ENCODE measurements at regions not wholly inside any gene's neighbourhood (a gene's known extent, or its start where the extent isn't known, plus 50 kb on each side); places are given as distances from the start of the nearest gene placed in this dataset.

GRCh38 chr7:157481389-157481788, 144.6 kb downstream of the DNAJB6 start:
- Histone ChIP-seq H3K4me1 (no peaks in the 10 kb centered on the region), H3K27me3 (ENCODE audit: insufficient read depth in 3 of 3, low read length in 2 of 3) (peaks cover 0 to 3% (median 2%) of the 10 kb centered on the region in 3 donors), H3K9me3 (no peaks in the 10 kb centered on the region), H3K4me3 (no peak overlapping the region), H3K27ac (no peak overlapping the region), H3K36me3 (ENCODE audit: insufficient read depth in 1 of 2, low read depth in 1 of 2) (no peaks in the 10 kb centered on the region)
- intact Hi-C loops (cut with DNase I): no loop called here
- ATAC-seq (no peak), DNase-seq (no peak)
- no peak for TF ChIP-seq CTCF (IDR thresholded peaks at IDR 0.05)
- 91 to 95% (median 92%) methylated on average over 6 of the region's 6 CpGs for WGBS, 3 donors

DNA sequence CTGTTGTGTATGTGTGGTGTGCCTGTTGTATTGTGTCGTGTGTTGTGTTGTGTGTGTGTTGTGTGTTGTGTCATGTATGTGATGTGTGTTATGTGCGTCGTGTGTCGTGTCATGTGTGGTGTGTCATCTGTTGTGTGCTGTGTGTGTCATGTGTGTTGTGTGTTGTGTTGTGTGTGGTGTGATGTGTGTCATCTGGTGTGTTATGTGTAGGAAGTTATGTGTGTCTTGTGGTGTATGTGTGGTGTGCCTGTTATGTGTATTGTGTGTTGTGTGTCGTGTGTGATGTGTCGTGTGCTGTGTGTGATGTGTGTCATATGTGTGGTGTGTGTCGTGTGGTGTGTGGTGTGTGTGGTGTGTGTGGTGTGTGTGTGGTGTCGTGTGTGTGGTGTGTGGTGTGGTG, 145.2 kb downstream of the DNAJB6 start:
- WGBS, 3 donors: 97 to 98% (median 97%) methylated on average over 8 of the region's 8 CpGs
- ATAC-seq: no peak
- peaks cover 0 to 3% (median 0%) of the 10 kb centered on the region in 3 donors for H3K27me3 ChIP-seq (ENCODE audit: insufficient read depth in 3 of 3, low read length in 2 of 3)

GRCh38 chr7:157482517-157483087, 145.8 kb downstream of the DNAJB6 start:
- intact Hi-C loops (cut with DNase I): no loop called here
- Histone ChIP-seq H3K4me3 (no peak overlapping the region), H3K36me3 (ENCODE audit: insufficient read depth in 1 of 2, low read depth in 1 of 2) (no peaks in the 10 kb centered on the region), H3K27ac (no peak overlapping the region), H3K9me3 (no peaks in the 10 kb centered on the region), H3K4me1 (no peaks in the 10 kb centered on the region), H3K27me3 (ENCODE audit: insufficient read depth in 3 of 3, low read length in 2 of 3) (peaks cover 0 to 3% (median 0%) of the 10 kb centered on the region in 3 donors)
- 18 to 46% (median 21%) methylated on average over 4 to 7 of the region's 7 CpGs for WGBS, 3 donors
- TF ChIP-seq CTCF (IDR thresholded peaks at IDR 0.05): no peak
- no peak for DNase-seq
- ATAC-seq: no peak

More for the DNA sequence above, 145.2 kb downstream of the DNAJB6 start:
- no peaks in the 10 kb centered on the region for H3K4me1 ChIP-seq
- H3K36me3 ChIP-seq (ENCODE audit: insufficient read depth in 1 of 2, low read depth in 1 of 2): no peaks in the 10 kb centered on the region
- no peak overlapping the region for H3K4me3 ChIP-seq
- intact Hi-C loops (cut with DNase I): no loop called here
- no peak for TF ChIP-seq CTCF (IDR thresholded peaks at IDR 0.05)
- no peak overlapping the region for H3K27ac ChIP-seq
- no peak for DNase-seq
- no peaks in the 10 kb centered on the region for H3K9me3 ChIP-seq

GRCh38 chr7:157483515-157483914, 146.7 kb downstream of the DNAJB6 start:
- intact Hi-C loops (cut with DNase I): no loop called here

More at GRCh38 chr7:157483515-157483914, 146.7 kb downstream of the DNAJB6 start:
- Histone ChIP-seq H3K36me3 (ENCODE audit: insufficient read depth in 1 of 2, low read depth in 1 of 2) (no peaks in the 10 kb centered on the region), H3K27ac (no peak overlapping the region), H3K9me3 (no peaks in the 10 kb centered on the region), H3K4me3 (no peak overlapping the region), H3K4me1 (no peaks in the 10 kb centered on the region), H3K27me3 (ENCODE audit: insufficient read depth in 3 of 3, low read length in 2 of 3) (peaks cover 0 to 3% (median 0%) of the 10 kb centered on the region in 3 donors)
- DNase-seq (no peak), ATAC-seq (peak in 1 of 4 donors; percentile 28)
- 70 to 77% (median 76%) methylated on average over 25 to 27 of the region's 27 CpGs for WGBS, 3 donors
- no peak for TF ChIP-seq CTCF (IDR thresholded peaks at IDR 0.05)

Data from psoas muscle (tissue), 7 donors.